ACC112 (cell line): ENCODE measurements at regions not wholly inside any gene's neighbourhood (a gene's known extent, or its start where the extent isn't known, plus 50 kb on each side); places are given as distances from the start of the nearest gene placed in this dataset.

Source experiments
- H2AFZ ChIP-seq: fragments of 200-600 bp; sonication (generic); one replicate; pipeline ENCODE4 v1.6.0; 2017; ENCODE audit warnings: antibody characterized with exemption, low read length; ENCODE audit not compliant: unreplicated experiment
- H3K27ac ChIP-seq: fragments of 200-600 bp; sonication (generic); 2 replicates; pipeline ENCODE4 v1.5.1; 2014; ENCODE audit warnings: low read depth, mild to moderate bottlenecking, antibody characterized with exemption, low read length, moderate library complexity
- H3K27me3 ChIP-seq: fragments of 200-600 bp; sonication (generic); 2 replicates; pipeline ENCODE4 v1.6.1; 2014; ENCODE audit warnings: mild to moderate bottlenecking, antibody characterized with exemption, low read length, moderate library complexity, mixed read lengths; ENCODE audit not compliant: insufficient read depth
- H3K36me3 ChIP-seq: fragments of 200-600 bp; sonication (generic); 2 replicates; pipeline ENCODE4 v1.6.1; 2016; ENCODE audit warnings: mild to moderate bottlenecking, antibody characterized with exemption, low read length, moderate library complexity, mixed read lengths; ENCODE audit not compliant: insufficient read depth
- H3K4me1 ChIP-seq: fragments of 200-600 bp; sonication (generic); one replicate; pipeline ENCODE4 v1.6.1; 2016; ENCODE audit warnings: low read length, mixed read lengths; ENCODE audit not compliant: insufficient read depth, unreplicated experiment, control insufficient read depth
- H3K4me3 ChIP-seq: fragments of 200-600 bp; sonication (generic); 2 replicates; pipeline ENCODE4 v1.5.1; 2014; ENCODE audit warnings: mild to moderate bottlenecking, low read depth, low read length
- H3K79me2 ChIP-seq: fragments of 200-600 bp; sonication (generic); one replicate; pipeline ENCODE4 v1.6.0; 2016; ENCODE audit warnings: low read length; ENCODE audit not compliant: control insufficient read depth, unreplicated experiment, insufficient read depth

GRCh38 chr5:44252545-44252944, 136.7 kb downstream of the FGF10 start:
- Histone ChIP-seq H3K79me2 (no peaks in the 10 kb centered on the region), H3K27ac (no peak overlapping the region), H3K4me1 (no peaks in the 10 kb centered on the region), H2AFZ (no peak overlapping the region), H3K36me3 (no peaks in the 10 kb centered on the region), H3K27me3 (no peaks in the 10 kb centered on the region), H3K4me3 (no peak overlapping the region)

GRCh38 chr5:44246986-44247385, 142.2 kb downstream of the FGF10 start:
- no peaks in the 10 kb centered on the region for H3K79me2 ChIP-seq
- H3K27me3 ChIP-seq = no peaks in the 10 kb centered on the region
- peaks cover 13% of the 10 kb centered on the region for H3K4me1 ChIP-seq
- no peak overlapping the region for H2AFZ ChIP-seq
- H3K27ac ChIP-seq = no peak overlapping the region
- no peaks in the 10 kb centered on the region for H3K36me3 ChIP-seq
- H3K4me3 ChIP-seq = no peak overlapping the region

GRCh38 chr5:44245935-44246334, 143.3 kb downstream of the FGF10 start:
- no peak overlapping the region for H2AFZ ChIP-seq

GRCh38 chr5:44242791-44243190, 146.4 kb downstream of the FGF10 start:
- Histone ChIP-seq H3K4me3 (no peak overlapping the region), H3K79me2 (no peaks in the 10 kb centered on the region), H3K4me1 (peaks cover 13% of the 10 kb centered on the region), H3K27me3 (no peaks in the 10 kb centered on the region), H2AFZ (no peak overlapping the region), H3K27ac (no peak overlapping the region), H3K36me3 (no peaks in the 10 kb centered on the region)

More at GRCh38 chr5:44245935-44246334, 143.3 kb downstream of the FGF10 start:
- peak overlapping the region; percentile 11; the same call in 1 of the 2 replicates for H3K27ac ChIP-seq
- H3K4me3 ChIP-seq = no peak overlapping the region
- no peaks in the 10 kb centered on the region for H3K36me3 ChIP-seq
- no peaks in the 10 kb centered on the region for H3K27me3 ChIP-seq
- peaks cover 13% of the 10 kb centered on the region for H3K4me1 ChIP-seq
- H3K79me2 ChIP-seq = no peaks in the 10 kb centered on the region

- H3K27ac ChIP-seq = no peak overlapping the region
- H3K4me3 ChIP-seq = no peak overlapping the region
- H3K36me3 ChIP-seq = no peaks in the 10 kb centered on the region
- H3K27me3 ChIP-seq = no peaks in the 10 kb centered on the region
- peaks cover 12% of the 10 kb centered on the region for H3K4me1 ChIP-seq
- H3K79me2 ChIP-seq = no peaks in the 10 kb centered on the region
- H2AFZ ChIP-seq = no peak overlapping the region
Measured at GRCh38 chr5:44236040-44236439, 153.2 kb downstream of the FGF10 start.

- Histone ChIP-seq H3K79me2 (no peaks in the 10 kb centered on the region), H3K36me3 (no peaks in the 10 kb centered on the region), H3K4me1 (peaks cover 12% of the 10 kb centered on the region), H3K27me3 (no peaks in the 10 kb centered on the region), H3K27ac (no peak overlapping the region), H2AFZ (no peak overlapping the region), H3K4me3 (no peak overlapping the region)
Measured at GRCh38 chr5:44233691-44234090, 155.5 kb downstream of the FGF10 start.

GRCh38 chr5:44225231-44226160, 163.7 kb downstream of the FGF10 start:
- no peak overlapping the region for H3K4me3 ChIP-seq
- H2AFZ ChIP-seq = no peak overlapping the region
- no peaks in the 10 kb centered on the region for H3K4me1 ChIP-seq
- no peak overlapping the region for H3K27ac ChIP-seq
- no peaks in the 10 kb centered on the region for H3K36me3 ChIP-seq
- H3K79me2 ChIP-seq = no peaks in the 10 kb centered on the region
- H3K27me3 ChIP-seq = no peaks in the 10 kb centered on the region

GRCh38 chr5:44199408-44199807, 189.8 kb downstream of the FGF10 start:
- Histone ChIP-seq H3K4me3 (no peak overlapping the region), H3K36me3 (no peaks in the 10 kb centered on the region), H3K27me3 (no peaks in the 10 kb centered on the region), H3K27ac (no peak overlapping the region), H3K79me2 (no peaks in the 10 kb centered on the region), H2AFZ (no peak overlapping the region), H3K4me1 (no peaks in the 10 kb centered on the region)

- Histone ChIP-seq H2AFZ (no peak overlapping the region), H3K27ac (no peak overlapping the region), H3K27me3 (no peaks in the 10 kb centered on the region; the same call in 1 of the 2 replicates), H3K36me3 (no peaks in the 10 kb centered on the region), H3K4me1 (no peaks in the 10 kb centered on the region), H3K79me2 (no peaks in the 10 kb centered on the region), H3K4me3 (no peak overlapping the region)
Measured at GRCh38 chr5:44189255-44189654, 200.0 kb downstream of the FGF10 start.

- Histone ChIP-seq H3K4me1 (no peaks in the 10 kb centered on the region), H3K79me2 (no peaks in the 10 kb centered on the region), H2AFZ (no peak overlapping the region), H3K27me3 (no peaks in the 10 kb centered on the region), H3K27ac (no peak overlapping the region), H3K4me3 (no peak overlapping the region), H3K36me3 (no peaks in the 10 kb centered on the region)
Measured at GRCh38 chr5:44187973-44188372, 201.2 kb downstream of the FGF10 start.

- Histone ChIP-seq H3K4me3 (no peak overlapping the region), H3K27me3 (no peaks in the 10 kb centered on the region), H3K27ac (no peak overlapping the region), H3K79me2 (no peaks in the 10 kb centered on the region), H2AFZ (no peak overlapping the region), H3K36me3 (no peaks in the 10 kb centered on the region), H3K4me1 (no peaks in the 10 kb centered on the region)
Measured at GRCh38 chr5:44183753-44184152, 205.5 kb downstream of the FGF10 start.
